HG03565 (cell line): ENCODE measurements at regions not wholly inside any gene's neighbourhood (a gene's known extent, or its start where the extent isn't known, plus 50 kb on each side); places are given as distances from the start of the nearest gene placed in this dataset.
"Not testable (repeated sequence)": the region's sequence is repeated elsewhere in the genome, so short reads cannot be mapped to it uniquely, and the experiment has no call there.

Experiments
- ATAC-seq: cut with Tn5 transposase; IDR thresholded peaks from one replicate; pipeline ENCODE4 v1.9.1; 2021; ENCODE audit warnings: mild to moderate bottlenecking, moderate library complexity; ENCODE audit not compliant: unreplicated experiment

- ATAC-seq = no peak
These were observed 50.7 kb upstream of the DIAPH3 start for GRCh38 chr13:60214213-60215055.

- ATAC-seq = no peak
These were observed 56.3 kb upstream of the DIAPH3 start for GRCh38 chr13:60220072-60220471.

- no peak for ATAC-seq
These were observed 57.9 kb upstream of the DIAPH3 start for GRCh38 chr13:60221581-60221980.

DNA sequence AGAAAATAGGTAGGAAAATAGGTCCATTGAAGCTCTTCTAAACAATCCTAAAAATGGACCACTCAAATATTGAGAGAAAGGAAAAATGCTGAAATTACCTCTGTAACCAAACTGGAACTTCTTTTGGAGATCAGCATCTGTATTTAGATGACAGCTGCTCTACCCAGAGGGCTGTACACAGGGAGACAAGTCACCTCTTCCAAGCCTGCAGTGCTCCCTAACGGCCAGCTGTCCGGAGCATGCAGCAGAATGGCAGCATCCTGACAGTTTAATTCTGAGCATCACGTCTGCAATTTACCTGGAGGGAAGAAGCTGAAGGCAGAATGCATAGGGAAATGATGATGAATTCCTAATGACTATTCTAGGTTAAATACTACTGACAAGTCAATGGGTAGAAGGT is 62.8 kb upstream of the DIAPH3 start:
- no peak for ATAC-seq

DNA sequence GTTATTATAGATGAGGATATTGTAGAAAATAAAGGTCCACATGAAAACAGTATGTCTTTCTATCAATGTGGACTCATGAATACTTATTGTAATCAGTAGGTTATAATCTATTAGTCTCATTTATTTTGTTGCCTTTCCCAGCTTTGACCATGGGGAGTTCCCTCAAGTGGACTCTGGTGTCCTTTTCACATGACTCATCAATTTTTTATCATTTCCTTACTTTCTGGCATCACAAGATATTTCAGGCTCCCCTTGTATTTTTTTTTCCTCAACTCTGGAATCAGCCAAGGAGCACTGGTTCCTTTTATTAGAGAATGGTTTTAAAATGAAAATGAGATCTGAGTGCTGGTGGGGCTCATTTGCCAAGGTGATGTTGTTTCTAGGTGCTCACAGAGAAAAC is 63.4 kb upstream of the DIAPH3 start:
- ATAC-seq = no peak

GRCh38 chr13:60229708-60230272 is 66.1 kb upstream of the DIAPH3 start:
- ATAC-seq = peak; percentile 56

DNA sequence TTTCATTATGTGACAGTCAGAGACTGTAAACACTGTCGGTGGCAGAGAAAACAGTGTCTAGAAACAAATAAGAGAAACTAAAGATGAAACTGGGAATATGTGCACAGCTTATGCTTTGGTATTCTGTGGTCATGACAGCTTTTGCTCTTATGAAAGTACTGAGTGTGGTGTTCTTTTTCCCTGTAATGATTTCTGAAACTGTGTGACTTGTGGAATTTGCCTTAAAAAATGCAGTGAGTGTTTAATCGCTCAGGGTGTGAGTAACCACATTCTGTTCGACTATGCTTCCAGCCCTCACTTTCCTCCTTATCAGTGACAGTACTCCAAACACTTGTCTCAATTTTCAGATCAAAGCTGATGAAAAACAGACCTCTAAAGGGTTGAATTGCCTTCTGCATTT is 66.9 kb upstream of the DIAPH3 start:
- peak; percentile 73 for ATAC-seq

DNA sequence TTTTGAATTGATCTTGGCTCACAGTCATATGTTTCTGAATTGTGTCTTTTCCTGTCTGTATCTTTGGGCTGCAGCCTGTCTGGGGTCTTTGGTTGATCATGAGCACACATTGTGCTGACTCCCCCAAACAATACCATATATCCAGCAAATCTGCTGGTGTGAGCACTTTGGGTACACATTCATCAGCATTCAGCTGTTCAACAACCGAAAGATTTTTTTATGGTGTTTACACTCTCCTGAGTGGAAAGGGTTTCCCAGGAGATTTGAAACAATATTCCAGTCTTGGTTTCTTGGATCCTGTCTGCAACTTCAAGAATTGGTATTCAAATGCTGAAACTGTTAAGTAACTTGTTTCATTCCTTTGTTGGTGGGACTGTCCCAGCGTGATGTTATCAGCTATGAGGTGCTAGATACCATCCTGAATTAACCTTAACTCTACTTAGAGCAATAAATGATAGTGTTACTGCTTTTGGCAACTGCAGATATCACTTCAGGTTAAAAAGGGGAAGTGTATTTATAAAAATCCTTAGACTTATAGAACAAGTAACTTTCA is 78.4 kb upstream of the DIAPH3 start:
- ATAC-seq = no peak

GRCh38 chr13:60244381-60244780 is 80.7 kb upstream of the DIAPH3 start:
- no peak for ATAC-seq

DNA sequence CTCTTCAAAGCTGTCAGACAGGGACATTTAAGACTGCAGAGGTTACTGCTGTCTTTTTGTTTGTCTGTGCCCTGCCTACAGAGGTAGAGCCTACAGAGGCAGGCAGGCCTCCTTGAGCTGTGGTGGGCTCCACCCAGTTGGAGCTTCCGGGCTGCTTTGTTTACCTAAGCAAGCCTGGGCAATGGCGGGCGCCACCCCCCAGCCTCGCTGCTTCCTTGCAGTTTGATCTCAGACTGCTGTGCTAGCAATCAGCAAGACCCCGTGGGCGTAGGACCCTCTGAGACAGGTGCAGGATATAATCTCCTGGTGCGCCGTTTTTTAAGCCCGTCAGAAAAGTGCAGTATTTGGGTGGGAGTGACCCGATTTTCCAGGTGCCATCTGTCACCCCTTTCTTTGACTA is 87.7 kb upstream of the DIAPH3 start:
- ATAC-seq = not testable (repeated sequence)

GRCh38 chr13:60258349-60258748 is 94.6 kb upstream of the DIAPH3 start:
- no peak for ATAC-seq

- ATAC-seq = no peak
These were observed 96.7 kb upstream of the DIAPH3 start for GRCh38 chr13:60260440-60260839.

GRCh38 chr13:60261432-60262351 is 98.0 kb upstream of the DIAPH3 start:
- ATAC-seq = no peak

DNA sequence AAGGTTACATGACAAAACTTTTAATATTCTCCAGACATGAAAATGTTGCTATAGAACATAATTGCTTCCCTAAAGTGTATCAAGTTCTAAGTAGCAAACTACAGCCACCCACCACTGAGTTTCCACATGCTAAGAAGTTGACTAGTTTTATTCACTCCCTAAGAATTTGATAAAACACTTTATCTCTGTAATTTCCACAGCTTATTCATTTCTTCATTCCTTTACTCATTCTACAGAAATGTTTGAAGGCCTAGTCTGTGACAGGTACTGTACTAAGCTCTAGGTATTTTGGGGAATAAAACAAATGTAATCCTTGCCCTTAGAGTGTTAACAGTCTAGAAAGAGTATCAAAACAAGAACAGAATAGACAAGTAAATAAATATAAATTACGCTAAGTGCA is 101.8 kb upstream of the DIAPH3 start:
- no peak for ATAC-seq

DNA sequence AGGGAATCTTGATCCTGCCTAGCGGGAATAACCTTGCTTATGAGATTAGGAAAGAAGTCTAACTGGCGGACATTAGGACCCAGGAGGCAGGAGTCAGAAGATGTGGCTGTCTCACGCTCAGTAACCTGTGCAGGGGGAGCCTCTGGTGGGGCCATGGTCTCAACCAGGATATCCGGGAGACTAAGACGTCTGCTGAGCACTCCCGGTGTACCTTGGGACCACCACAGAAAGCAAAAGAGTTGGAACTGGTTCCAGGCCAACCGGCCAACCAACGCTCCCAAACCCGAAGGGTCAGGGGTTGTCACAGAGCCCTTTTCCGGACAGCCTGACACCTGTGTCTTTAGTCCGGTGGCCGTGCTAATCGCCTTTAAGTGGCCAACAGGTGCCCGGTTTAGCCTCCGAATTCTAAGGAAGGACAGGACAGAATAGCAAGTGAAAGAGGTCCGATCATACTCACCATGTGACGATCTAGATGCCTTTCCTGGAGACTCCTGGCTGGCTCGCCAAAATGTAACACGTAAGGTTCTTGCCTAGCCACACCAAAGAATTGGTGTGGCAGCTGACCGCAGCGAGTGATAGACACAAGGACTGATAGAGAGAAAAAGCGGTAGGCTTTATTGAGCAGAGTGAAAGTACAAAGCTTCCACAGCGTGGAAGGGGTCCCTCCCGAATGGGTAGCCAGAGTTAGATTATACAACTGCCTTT is 103.9 kb upstream of the DIAPH3 start:
- ATAC-seq = peak; percentile 68

DNA sequence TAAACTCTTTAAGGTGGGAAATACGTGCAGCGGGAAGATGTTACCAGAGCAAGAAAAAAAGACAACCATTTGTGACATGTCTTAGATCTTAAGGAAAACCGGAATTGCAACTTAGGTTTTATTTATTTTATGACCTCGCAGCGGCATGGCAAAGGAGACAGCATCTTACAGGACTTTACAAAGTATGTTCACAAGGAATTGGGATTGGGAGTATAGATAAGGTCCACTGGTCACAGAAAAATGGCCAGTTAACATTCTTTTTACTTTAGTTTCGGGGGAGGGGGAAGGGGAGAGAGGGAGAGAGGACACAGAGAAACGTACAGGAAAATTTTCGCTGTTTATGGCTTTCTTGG is 104.5 kb upstream of the DIAPH3 start:
- no peak for ATAC-seq

DNA sequence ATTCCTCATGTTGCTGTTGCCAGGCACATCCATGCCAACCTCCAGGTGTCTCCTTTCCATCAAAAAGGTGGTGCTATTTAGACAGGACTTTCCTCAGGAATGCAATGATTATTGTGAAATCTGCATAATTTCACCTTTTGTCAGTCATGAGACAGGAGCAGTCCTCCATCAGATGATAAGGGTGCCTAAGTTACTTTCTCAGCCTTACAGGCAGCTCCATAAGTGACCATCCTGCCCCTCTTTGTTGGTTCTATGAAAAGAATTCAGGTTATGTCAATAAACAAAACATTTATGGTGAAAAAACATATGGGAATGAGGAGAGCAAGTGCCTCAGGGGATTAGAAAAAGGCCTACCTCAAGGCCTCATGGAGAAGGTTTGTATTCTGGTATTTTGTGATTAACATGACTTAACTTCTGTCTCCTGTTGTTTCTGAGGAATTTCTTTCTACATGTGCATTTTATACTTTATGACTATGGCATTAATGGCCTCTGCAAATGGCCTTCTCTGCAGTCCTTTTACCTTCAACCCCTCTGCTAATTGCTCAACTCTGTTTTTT is 110.3 kb upstream of the DIAPH3 start:
- ATAC-seq = no peak

DNA sequence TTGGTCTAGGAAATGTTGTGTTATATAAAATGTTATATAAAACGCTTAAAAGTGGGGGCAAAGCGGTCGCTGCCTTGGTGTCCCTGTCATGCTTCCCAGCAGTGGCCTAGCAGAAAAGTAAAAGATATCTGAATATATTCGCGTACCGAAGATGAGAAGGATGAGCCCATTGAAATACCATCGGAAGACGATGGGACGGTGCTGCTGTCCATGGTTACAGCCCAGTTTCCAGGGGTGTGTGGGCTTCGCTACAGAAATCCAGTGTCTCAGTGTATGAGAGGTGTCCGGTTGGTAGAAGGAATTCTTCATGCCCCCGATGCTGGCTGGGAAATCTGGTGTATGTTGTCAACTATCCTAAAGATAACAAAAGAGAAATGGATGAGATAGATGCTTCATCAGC is 110.9 kb upstream of the DIAPH3 start:
- ATAC-seq = no peak

- no peak for ATAC-seq
These were observed 111.5 kb upstream of the DIAPH3 start for GRCh38 chr13:60275208-60275607.

DNA sequence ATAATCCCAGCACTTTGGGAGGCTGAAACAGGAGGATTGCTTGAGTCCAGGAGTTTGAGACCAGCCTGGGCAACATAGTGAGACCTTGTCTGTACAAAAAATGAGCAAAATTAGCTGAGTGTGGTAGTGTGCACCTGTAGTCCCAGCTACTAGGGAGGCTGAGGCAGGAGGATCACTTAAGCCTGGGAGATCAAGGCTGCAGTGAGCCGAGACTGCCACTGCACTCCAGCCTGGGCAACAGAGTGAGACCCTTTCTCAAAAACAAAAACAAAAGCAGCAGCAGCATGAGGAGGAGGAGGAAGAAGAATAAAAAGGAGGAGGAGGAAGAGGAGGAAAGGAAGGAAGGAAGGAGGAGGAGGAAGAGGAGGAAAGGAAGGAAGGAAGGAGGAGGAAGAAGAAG is 116.5 kb upstream of the TDRD3 start:
- not testable (repeated sequence) for ATAC-seq
